Omental fat pad (tissue), 3 donors: ENCODE measurements at regions not wholly inside any gene's neighbourhood (a gene's known extent, or its start where the extent isn't known, plus 50 kb on each side); places are given as distances from the start of the nearest gene placed in this dataset.

Source experiments
- ATAC-seq: fragments of 150-250 bp; one replicate; pipeline ENCODE4 v1.9.1; 2016; ENCODE audit warnings: mild to moderate bottlenecking, moderate library complexity; ENCODE audit not compliant: low FRiP score
- DNase-seq: peaks from one replicate; pipeline ENCODE4 v3.0.0-alpha.2; 2019; ENCODE audit warnings: low spot score
- TF ChIP-seq, protein P1 (sequence below), 3 donors: fragments of 450-650 bp; IDR thresholded peaks; one replicate each; pipeline ENCODE4 v1.5.1; 2016 to 2017; ENCODE audit warnings: antibody characterized with exemption in 3 of 3, mild to moderate bottlenecking in 3 of 3, moderate library complexity in 2 of 3

DNA sequence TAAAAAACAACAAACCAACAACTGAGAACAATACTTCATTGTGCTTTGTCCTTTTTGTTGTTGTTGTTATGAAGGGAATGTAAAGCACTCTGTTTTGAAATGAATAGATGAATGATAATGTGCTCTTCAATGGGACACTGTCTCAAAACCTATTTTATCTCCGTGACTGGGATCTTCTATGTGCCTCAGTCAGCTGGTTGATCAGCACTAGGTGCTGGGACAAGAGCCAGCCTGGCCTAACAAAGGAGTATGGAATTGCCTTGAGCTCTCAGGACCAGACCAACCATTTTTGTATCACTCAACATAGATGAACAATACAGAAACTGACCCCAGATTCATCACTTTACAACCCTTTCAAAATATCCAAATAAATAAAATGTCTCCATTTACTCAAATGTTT lies 440.2 kb downstream of the KCNJ2 start:
- DNase-seq (no peak), ATAC-seq (no peak)
- TF ChIP-seq, protein P1, sequence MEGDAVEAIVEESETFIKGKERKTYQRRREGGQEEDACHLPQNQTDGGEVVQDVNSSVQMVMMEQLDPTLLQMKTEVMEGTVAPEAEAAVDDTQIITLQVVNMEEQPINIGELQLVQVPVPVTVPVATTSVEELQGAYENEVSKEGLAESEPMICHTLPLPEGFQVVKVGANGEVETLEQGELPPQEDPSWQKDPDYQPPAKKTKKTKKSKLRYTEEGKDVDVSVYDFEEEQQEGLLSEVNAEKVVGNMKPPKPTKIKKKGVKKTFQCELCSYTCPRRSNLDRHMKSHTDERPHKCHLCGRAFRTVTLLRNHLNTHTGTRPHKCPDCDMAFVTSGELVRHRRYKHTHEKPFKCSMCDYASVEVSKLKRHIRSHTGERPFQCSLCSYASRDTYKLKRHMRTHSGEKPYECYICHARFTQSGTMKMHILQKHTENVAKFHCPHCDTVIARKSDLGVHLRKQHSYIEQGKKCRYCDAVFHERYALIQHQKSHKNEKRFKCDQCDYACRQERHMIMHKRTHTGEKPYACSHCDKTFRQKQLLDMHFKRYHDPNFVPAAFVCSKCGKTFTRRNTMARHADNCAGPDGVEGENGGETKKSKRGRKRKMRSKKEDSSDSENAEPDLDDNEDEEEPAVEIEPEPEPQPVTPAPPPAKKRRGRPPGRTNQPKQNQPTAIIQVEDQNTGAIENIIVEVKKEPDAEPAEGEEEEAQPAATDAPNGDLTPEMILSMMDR (IDR thresholded peaks at IDR 0.05): no peak

DNA sequence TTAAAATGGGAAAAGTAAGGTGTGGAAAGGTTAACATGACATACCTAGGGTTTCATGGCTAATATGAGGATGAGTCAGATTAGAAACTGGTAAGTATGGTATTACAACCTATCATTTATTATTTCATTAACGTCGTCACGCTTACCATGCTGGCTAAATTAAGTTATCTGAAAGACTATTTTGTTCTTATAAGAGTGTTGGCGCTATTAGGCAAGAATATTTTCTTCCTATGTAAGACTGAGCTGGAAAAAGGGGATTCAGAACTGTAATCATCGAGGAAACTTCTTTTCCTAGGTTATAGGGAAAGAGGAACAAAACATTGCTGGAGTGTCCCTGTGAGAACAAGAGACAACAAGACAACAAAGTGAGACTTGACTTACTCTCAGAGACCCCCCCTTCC lies 440.8 kb downstream of the KCNJ2 start:
- ATAC-seq (no peak), DNase-seq (no peak)
- TF ChIP-seq, protein P1 (IDR thresholded peaks at IDR 0.05): no peak

DNA sequence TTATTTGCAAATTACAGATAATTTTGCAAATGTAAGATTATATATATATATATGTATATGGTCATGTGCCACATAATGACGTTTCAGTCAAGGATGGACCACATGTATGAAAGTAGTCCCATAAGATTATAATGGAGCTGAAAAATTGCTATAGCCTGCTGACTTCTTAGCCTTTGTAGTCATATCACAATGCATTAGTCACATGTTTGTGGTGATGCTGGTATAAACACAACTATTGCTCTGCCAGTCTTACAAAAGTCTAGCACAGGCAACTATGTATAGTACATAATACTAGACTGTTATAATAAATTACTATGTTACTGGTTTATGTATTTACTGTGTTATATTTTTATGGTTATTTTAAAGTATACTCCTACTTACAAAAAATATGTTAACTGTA lies 444.3 kb downstream of the KCNJ2 start:
- TF ChIP-seq, protein P1 (IDR thresholded peaks at IDR 0.05): no peak
- DNase-seq (no peak), ATAC-seq (no peak)

DNA sequence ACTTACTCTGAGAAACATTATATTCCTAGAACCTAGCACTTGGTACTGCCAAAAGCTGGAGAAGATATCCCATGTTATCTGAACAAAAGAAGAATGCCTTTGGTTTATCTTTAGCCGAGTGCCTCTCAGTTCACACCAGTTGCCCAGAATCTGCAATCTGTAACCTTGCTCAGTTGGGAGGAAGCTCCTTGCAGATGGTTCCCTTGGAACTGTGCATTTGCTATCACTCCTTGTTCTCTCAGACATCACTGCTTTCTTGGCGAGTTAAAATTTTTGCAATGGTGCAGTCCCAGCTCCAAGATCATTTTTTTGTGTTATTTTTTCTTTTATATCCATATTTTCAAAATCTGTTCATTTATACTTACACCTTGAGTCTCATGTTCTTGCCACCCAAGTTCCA lies 446.5 kb downstream of the KCNJ2 start:
- DNase-seq: no peak
- no peak for ATAC-seq
- TF ChIP-seq, protein P1 (IDR thresholded peaks at IDR 0.05): no peak

DNA sequence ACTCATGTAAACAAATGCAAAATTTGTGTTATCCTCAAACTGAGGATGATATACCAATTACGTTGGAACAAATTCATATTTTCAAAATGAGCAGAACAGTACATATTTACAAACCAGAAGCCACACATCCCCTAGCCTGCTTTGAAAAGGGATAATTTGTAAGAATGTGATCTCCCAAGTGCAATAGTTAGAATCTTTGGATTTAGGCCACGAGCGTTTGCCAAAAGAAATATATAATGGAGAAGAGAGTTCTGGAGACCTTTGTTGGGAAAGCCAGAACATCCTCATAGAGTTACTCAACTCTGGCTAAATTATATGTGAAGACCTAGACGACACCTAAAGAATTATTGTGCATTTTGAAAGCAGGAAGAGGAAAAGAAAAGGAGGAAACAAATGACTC lies 449.3 kb downstream of the KCNJ2 start:
- ATAC-seq: no peak
- DNase-seq: no peak
- TF ChIP-seq, protein P1 (IDR thresholded peaks at IDR 0.05): no peak

DNA sequence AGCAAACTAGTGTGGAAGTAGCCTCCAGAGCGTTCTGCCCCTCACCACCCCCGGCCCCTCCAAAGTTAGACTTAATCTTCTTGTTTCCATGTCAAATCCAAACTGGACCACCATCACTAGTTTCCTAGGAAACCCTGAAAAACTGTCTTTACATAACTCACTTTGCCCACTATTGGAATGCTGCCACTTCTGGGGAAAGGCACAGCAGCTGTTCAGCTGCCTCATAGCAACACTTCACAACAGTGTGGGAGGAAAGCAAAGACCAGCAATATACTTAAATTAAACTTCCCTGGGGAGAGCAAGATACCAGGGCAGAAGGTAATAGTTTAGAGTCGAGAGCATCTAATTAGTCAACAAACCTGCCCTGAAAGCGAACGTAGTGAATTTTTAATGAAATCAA lies 452.2 kb downstream of the KCNJ2 start:
- no peak for ATAC-seq
- DNase-seq: no peak
- TF ChIP-seq, protein P1 (IDR thresholded peaks at IDR 0.05): no peak

DNA sequence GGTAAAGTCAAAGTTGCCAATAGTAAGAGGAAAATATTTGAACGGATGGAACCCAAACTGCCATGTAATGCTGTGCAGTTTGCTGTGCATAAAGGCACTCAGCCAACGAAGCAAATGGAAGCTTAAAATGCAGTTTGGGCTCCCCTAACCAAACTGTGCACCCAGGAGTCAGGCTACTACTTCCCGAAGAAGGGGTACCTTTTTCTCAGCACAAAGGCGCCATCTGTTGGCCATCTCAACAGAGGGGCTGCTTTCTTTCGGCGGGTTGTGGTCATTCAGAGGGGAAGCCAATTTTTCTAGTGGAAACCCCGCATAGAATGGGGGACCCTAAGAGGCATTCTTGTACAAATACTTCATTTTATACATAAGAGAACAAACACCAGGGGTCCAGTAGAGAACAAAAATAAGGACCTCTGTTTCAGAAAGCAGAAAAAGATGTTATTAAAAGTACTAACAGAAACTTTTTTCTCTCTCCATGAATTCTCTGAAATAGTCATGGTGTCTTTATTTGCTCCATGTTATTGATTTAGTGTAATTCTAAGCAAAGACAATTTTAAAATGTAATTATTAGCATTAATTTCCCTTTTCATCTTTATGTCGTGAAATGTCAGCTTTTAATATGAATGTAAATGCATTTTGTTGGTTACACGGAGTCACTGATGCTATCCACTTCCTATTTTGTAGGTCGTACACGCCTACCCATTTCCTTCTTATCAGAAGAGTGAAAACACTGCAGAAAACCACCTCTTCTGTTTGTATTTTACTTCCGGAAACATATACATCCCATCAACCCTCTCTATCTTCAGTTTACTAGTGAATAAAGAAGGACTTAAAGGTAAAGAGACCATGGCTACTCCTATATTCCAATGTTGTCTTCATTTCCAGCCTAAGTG lies 453.3 kb downstream of the KCNJ2 start:
- no peak for DNase-seq
- TF ChIP-seq, protein P1 (IDR thresholded peaks at IDR 0.05): no peak
- ATAC-seq: no peak
